Pancreas (tissue), 10 donors: ENCODE measurements at regions not wholly inside any gene's neighbourhood (a gene's known extent, or its start where the extent isn't known, plus 50 kb on each side); places are given as distances from the start of the nearest gene placed in this dataset.

Experiments
- ATAC-seq, 4 donors: fragments of 200-7000 bp; cut with Tn5 transposase; one replicate each; pipeline versions ENCODE4 v1.8.0 to v1.9.1; 2020; ENCODE audit warnings: mild to moderate bottlenecking in 4 of 4, moderate library complexity in 4 of 4
- DNase-seq, 6 donors: peaks; one replicate each; pipeline ENCODE4 v3.0.0-alpha.2; 2020
- FAIRE-seq: peaks from 2 replicates; lab custom pipeline; 2012; peaks lifted over from hg19 to GRCh38; lab: Jason Lieb, UNC
- H3K27ac ChIP-seq, 4 donors: fragments of 200-600 bp; sonication (generic); 1 replicate in 3 of 4; 2 replicates in 1 of 4; pipeline versions ENCODE4 v1.5.0 to v1.8.0; 2020
- H3K27me3 ChIP-seq, 4 donors: fragments of 200-600 bp; one replicate each; pipeline ENCODE4 v1.8.0; 2021
- H3K36me3 ChIP-seq, 3 donors: fragments of 200-600 bp; sonication (generic) in 1 of 3; one replicate each; pipeline versions ENCODE4 v1.5.0 to v1.8.0; 2020 to 2021
- H3K4me1 ChIP-seq, 3 donors: fragments of 200-600 bp; one replicate each; pipeline ENCODE4 v1.8.0; 2021
- H3K4me3 ChIP-seq, 4 donors: fragments of 200-600 bp; sonication (generic) in 2 of 4; one replicate each; pipeline versions ENCODE4 v1.5.0 to v1.8.0; 2020 to 2021
- H3K9me3 ChIP-seq, 4 donors: fragments of 200-600 bp; one replicate each; pipeline ENCODE4 v1.8.0; 2021
- WGBS, 2 donors: extraction: QIAGEN DNeasy Blood & Tissue Kit; methylation state at CpG; one replicate each; pipeline ENCODE4 v1.1.7; 2013; 5-methylcytosine and 5-hydroxymethylcytosine counted together
- intact Hi-C, 3 donors: fragments of 100-400 bp; cut with DNase I; formaldehyde crosslinking; loops; one replicate each; pipeline versions ENCODE4 v1.11.1 to v1.14.2; 2022
- TF ChIP-seq, protein P1 (sequence below), 4 donors: fragments of 200-600 bp; sonication (generic) in 3 of 4; IDR thresholded peaks; one replicate each; pipeline versions ENCODE4 v1.5.0 to v1.8.0; 2021; ENCODE audit warnings: antibody characterized with exemption in 4 of 4
- donor health status: healthy with polysubstance abuse.
- donor health status: DM: no; HTN: no; CAD: no; lungs with moderate emphysema.
- donor health status: DM: no; HTN: no; CAD: no.
- donor health status: control.
- donor health status: control.
- donor health status: Bipolar disorder and iron deficiency.
- donor health status: DM: yes; HTN: yes; CAD: no.
- donor health status: DM: no; HTN: no; CAD: no.
- donor health status: DM: no; HTN: no; CAD: no.
- donor health status: DM: yes; HTN: yes; CAD: no.

GRCh38 chr7:83808982-83809381 is 160.0 kb upstream of the SEMA3E start:
- Histone ChIP-seq H3K36me3 (no peaks in the 10 kb centered on the region), H3K9me3 (no peaks in the 10 kb centered on the region), H3K4me1 (no peaks in the 10 kb centered on the region), H3K27ac (no peak overlapping the region), H3K27me3 (no peaks in the 10 kb centered on the region), H3K4me3 (no peak overlapping the region)
- FAIRE-seq (no peak), ATAC-seq (no peak), DNase-seq (no peak)
- intact Hi-C loops = no loop called here
- 24 to 36% methylated on average over 2 of the region's 2 CpGs for WGBS, 2 donors
- TF ChIP-seq, protein P1, sequence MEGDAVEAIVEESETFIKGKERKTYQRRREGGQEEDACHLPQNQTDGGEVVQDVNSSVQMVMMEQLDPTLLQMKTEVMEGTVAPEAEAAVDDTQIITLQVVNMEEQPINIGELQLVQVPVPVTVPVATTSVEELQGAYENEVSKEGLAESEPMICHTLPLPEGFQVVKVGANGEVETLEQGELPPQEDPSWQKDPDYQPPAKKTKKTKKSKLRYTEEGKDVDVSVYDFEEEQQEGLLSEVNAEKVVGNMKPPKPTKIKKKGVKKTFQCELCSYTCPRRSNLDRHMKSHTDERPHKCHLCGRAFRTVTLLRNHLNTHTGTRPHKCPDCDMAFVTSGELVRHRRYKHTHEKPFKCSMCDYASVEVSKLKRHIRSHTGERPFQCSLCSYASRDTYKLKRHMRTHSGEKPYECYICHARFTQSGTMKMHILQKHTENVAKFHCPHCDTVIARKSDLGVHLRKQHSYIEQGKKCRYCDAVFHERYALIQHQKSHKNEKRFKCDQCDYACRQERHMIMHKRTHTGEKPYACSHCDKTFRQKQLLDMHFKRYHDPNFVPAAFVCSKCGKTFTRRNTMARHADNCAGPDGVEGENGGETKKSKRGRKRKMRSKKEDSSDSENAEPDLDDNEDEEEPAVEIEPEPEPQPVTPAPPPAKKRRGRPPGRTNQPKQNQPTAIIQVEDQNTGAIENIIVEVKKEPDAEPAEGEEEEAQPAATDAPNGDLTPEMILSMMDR (IDR thresholded peaks at IDR 0.05) = no peak

- no peak for FAIRE-seq
- DNase-seq = no peak
- no peaks in the 10 kb centered on the region for H3K36me3 ChIP-seq
- 52 to 70% methylated on average over 4 of the region's 4 CpGs for WGBS, 2 donors
- no peak overlapping the region for H3K27ac ChIP-seq
- H3K9me3 ChIP-seq = no peaks in the 10 kb centered on the region
- no peaks in the 10 kb centered on the region for H3K4me1 ChIP-seq
- intact Hi-C loops = no loop called here
- no peaks in the 10 kb centered on the region for H3K27me3 ChIP-seq
- no peak overlapping the region for H3K4me3 ChIP-seq
- no peak for ATAC-seq
- TF ChIP-seq, protein P1 (IDR thresholded peaks at IDR 0.05) = no peak
These were observed 158.8 kb upstream of the SEMA3E start for GRCh38 chr7:83807774-83808173.

DNA sequence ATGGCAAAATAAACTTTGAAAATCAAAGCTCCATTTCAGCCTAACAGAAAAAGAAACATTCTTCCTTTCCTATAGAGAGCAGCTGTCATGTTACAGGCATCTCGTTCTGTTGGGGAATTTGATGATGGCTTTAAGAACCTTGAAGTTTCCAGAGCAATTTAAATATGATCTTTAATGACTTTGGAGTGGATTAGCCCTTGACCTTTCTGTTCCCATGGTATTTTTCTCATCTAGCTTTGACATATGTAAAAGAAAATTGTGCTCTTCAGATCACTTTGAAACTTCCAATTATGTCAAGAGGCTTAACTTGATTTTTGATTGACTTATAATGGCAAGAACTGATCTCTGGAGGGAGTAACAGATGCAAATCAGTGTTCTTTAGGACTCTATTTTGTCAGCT is 157.6 kb upstream of the SEMA3E start:
- TF ChIP-seq, protein P1 (IDR thresholded peaks at IDR 0.05) = no peak
- no peaks in the 10 kb centered on the region for H3K9me3 ChIP-seq
- DNase-seq = no peak
- no peak overlapping the region for H3K4me3 ChIP-seq
- ATAC-seq = no peak
- WGBS, 2 donors = 11% methylated on average over 1 of the region's 1 CpG
- H3K27ac ChIP-seq = no peak overlapping the region
- intact Hi-C loops = no loop called here
- no peak for FAIRE-seq
- no peaks in the 10 kb centered on the region for H3K36me3 ChIP-seq
- H3K4me1 ChIP-seq = no peaks in the 10 kb centered on the region
- H3K27me3 ChIP-seq = no peaks in the 10 kb centered on the region

DNA sequence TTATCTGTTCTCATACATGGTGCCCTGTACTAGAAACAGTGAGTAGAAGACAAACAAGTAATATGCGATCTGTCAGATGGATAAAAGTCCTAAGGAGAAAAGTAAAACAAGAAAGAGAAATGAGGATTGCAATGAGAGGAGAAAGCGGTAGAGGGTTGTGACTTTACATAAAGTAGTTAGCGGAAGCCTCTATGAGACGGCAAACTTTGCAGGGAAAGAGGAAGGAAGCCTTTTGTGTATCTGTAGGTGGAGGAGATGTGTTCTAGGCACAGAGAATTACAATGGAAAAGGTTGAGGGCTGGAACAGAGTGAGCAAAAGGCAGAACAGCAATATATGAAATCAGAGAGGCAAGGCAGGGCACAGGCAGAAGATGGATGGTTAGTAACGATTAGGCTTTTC is 150.4 kb upstream of the SEMA3E start:
- 71 to 82% methylated on average over 5 of the region's 5 CpGs for WGBS, 2 donors
- TF ChIP-seq, protein P1 (IDR thresholded peaks at IDR 0.05) = no peak
- no peak for FAIRE-seq
- Histone ChIP-seq H3K27ac (no peak overlapping the region), H3K4me1 (no peaks in the 10 kb centered on the region), H3K36me3 (no peaks in the 10 kb centered on the region), H3K27me3 (no peaks in the 10 kb centered on the region), H3K4me3 (no peak overlapping the region), H3K9me3 (no peaks in the 10 kb centered on the region)
- no peak for ATAC-seq
- DNase-seq = no peak
- intact Hi-C loops = no loop called here

GRCh38 chr7:83798489-83798888 is 149.6 kb upstream of the SEMA3E start:
- DNase-seq = no peak
- no peak for ATAC-seq
- Histone ChIP-seq H3K4me1 (no peaks in the 10 kb centered on the region), H3K27ac (no peak overlapping the region), H3K9me3 (no peaks in the 10 kb centered on the region), H3K36me3 (no peaks in the 10 kb centered on the region), H3K27me3 (no peaks in the 10 kb centered on the region), H3K4me3 (no peak overlapping the region)
- WGBS, 2 donors = 61 to 72% methylated on average over 5 of the region's 5 CpGs
- TF ChIP-seq, protein P1 (IDR thresholded peaks at IDR 0.05) = no peak
- FAIRE-seq = no peak
- intact Hi-C loops = no loop called here
